HFFc6 (cell line): ENCODE measurements at regions not wholly inside any gene's neighbourhood (a gene's known extent, or its start where the extent isn't known, plus 50 kb on each side); places are given as distances from the start of the nearest gene placed in this dataset.

Source experiments
- DNase-seq: peaks from one replicate; pipeline ENCODE4 v3.0.0-alpha.2; 2018
- H3K27ac Mint-ChIP-seq: 2 replicates; pipeline ENCODE4 v1.8.0; 2020; ENCODE audit warnings: mild to moderate bottlenecking, mixed read lengths
- H3K27me3 Mint-ChIP-seq: 2 replicates; pipeline ENCODE4 v1.8.0; 2021; ENCODE audit warnings: mild to moderate bottlenecking, moderate library complexity, mixed read lengths; ENCODE audit not compliant: insufficient read depth
- H3K36me3 Mint-ChIP-seq: 2 replicates; pipeline ENCODE4 v1.8.0; 2021; ENCODE audit warnings: low read depth, mixed read lengths
- H3K4me1 Mint-ChIP-seq: 2 replicates; pipeline ENCODE4 v1.8.0; 2020; ENCODE audit warnings: low read depth, mixed read lengths
- H3K4me3 Mint-ChIP-seq: 2 replicates; pipeline ENCODE4 v1.8.0; 2020; ENCODE audit warnings: mild to moderate bottlenecking, moderate library complexity, mixed read lengths
- H3K9me3 Mint-ChIP-seq: 2 replicates; pipeline ENCODE4 v1.8.0; 2020; ENCODE audit warnings: mild to moderate bottlenecking, mixed read lengths
- CTCF ChIP-seq: fragments of 200-600 bp; sonication (generic); IDR thresholded peaks from 2 replicates; pipeline ENCODE4 v1.5.0; 2021; ENCODE audit warnings: antibody characterized with exemption, mild to moderate bottlenecking

DNA sequence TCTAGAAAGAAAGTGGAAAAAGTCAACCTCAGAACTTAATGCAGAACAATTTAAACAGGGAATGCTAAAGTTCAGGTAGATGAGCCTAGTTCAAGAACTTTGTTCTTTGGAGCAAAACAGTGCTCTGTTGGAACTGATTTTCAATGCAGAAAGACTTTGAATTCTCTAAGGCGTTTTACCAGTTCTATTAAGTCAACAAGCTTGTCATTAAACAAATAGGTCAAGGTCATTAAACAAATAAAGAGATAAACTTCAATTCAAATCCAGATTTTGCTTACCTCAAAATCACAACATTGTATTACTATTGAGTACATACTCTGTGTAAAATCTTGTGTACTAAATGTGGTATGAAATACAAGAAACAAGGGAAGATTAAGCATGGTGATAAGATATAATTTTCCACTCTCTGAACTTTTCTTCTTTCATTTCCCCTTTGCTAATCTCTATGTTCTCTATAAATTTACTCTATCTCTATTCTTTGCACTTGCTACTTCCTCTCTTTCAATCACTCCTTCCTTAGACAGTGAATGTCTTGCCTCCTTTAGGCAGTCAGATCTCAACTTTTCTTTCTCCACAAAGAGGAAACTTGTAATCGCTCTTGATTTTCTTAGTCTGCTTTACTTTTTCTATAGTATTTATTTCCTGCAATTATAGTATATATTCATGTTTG, 160.8 kb upstream of the KHDRBS2 start:
- H3K27ac Mint-ChIP-seq: no peak overlapping the region
- no peak for TF ChIP-seq CTCF
- H3K27me3 Mint-ChIP-seq: no peaks in the 10 kb centered on the region
- no peaks in the 10 kb centered on the region for H3K36me3 Mint-ChIP-seq
- peaks cover 37% of the 10 kb centered on the region for H3K9me3 Mint-ChIP-seq
- no peaks in the 10 kb centered on the region for H3K4me1 Mint-ChIP-seq
- no peak overlapping the region for H3K4me3 Mint-ChIP-seq
- DNase-seq: no peak

DNA sequence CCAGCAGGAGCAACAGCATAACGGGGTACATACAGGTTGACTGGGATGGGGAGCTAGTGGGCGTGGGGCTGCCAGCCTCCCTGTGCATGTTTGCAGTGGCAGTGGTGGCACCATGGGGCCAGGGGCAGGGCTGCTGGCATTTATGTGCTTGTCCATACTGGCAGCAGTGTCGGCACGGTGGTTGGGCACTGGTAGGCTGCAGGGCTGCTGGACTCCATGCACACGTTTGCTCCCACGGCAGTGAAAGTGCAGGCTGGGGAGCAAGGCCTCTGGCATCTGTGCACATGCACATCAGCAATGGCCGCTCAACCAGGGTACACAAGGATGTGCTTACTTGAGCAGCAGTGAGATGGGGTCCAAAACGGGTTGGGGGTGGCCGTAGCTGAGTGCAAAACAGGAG, 159.5 kb upstream of the KHDRBS2 start:
- Mint-ChIP-seq H3K4me1 (no peaks in the 10 kb centered on the region), H3K27me3 (no peaks in the 10 kb centered on the region), H3K36me3 (no peaks in the 10 kb centered on the region), H3K27ac (no peak overlapping the region), H3K4me3 (no peak overlapping the region), H3K9me3 (peaks cover 36% of the 10 kb centered on the region)
- no peak for DNase-seq
- TF ChIP-seq CTCF: no peak

DNA sequence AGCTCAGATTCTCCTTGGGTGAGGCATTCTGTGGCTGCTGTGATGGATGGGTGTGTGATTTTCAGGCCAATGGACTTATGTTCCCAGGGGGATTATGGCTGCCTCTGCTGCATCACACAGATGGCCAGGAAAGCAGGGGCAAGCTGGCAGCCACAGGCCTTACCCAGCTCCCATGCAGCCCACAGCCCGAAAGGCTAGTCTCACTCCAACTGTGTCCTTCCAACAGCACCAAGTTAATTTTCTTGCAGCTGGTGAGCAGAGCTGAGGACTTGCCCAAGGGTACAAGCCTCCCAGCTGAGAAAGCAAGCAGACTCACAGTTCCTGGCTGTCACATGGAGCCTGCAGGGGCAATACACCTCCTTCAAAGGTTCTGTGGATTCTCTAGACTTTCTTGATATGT, 155.2 kb upstream of the KHDRBS2 start:
- no peak for TF ChIP-seq CTCF
- Mint-ChIP-seq H3K9me3 (peaks cover 48% of the 10 kb centered on the region), H3K4me3 (no peak overlapping the region), H3K27ac (no peak overlapping the region), H3K36me3 (no peaks in the 10 kb centered on the region), H3K4me1 (no peaks in the 10 kb centered on the region), H3K27me3 (no peaks in the 10 kb centered on the region)
- DNase-seq: no peak

DNA sequence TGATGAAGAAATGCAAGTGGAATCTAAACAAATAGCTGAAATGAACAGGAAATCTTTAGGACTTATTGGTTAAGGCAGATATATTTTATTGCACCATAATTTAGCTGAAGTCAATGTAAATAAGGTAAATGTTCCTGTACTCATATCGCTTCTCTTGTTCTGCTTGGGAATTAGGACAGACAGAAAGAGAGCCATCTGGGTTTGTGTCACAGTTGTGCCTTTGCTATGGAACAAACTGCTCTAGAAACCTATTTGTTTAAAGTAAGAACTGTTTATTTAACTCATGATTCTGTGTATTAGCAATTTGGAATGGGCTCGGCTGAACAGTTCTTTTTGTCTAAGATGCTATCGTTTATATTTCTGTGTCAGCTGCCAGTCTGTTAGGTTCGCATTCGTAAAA, 143.8 kb upstream of the KHDRBS2 start:
- no peak for DNase-seq
- no peak overlapping the region for H3K4me3 Mint-ChIP-seq
- no peaks in the 10 kb centered on the region for H3K4me1 Mint-ChIP-seq
- no peaks in the 10 kb centered on the region for H3K27me3 Mint-ChIP-seq
- TF ChIP-seq CTCF: no peak
- H3K9me3 Mint-ChIP-seq: peaks cover 38% of the 10 kb centered on the region
- no peak overlapping the region for H3K27ac Mint-ChIP-seq
- no peaks in the 10 kb centered on the region for H3K36me3 Mint-ChIP-seq

- Mint-ChIP-seq H3K4me3 (no peak overlapping the region), H3K9me3 (peaks cover 40% of the 10 kb centered on the region), H3K27ac (no peak overlapping the region), H3K36me3 (no peaks in the 10 kb centered on the region), H3K27me3 (no peaks in the 10 kb centered on the region; the same call in 1 of the 2 replicates), H3K4me1 (no peaks in the 10 kb centered on the region)
- no peak for DNase-seq
- TF ChIP-seq CTCF: no peak
These were observed 114.7 kb upstream of the KHDRBS2 start for GRCh38 chr6:62400521-62401259.
